CD4-positive, alpha-beta memory T cell (primary cell): ENCODE measurements at regions not wholly inside any gene's neighbourhood (a gene's known extent, or its start where the extent isn't known, plus 50 kb on each side); places are given as distances from the start of the nearest gene placed in this dataset.

Source experiments
- CTCF ChIA-PET: fragments of 350-600 bp; sonication (Branson Sonifier 250); formaldehyde crosslinking; loops from one replicate; lab custom pipeline; 2021; ENCODE audit warnings: inconsistent platforms; ENCODE audit not compliant: partially characterized antibody; lab: Charles Lee
- POLR2A ChIA-PET: fragments of 350-600 bp; sonication (Branson Sonifier 250); formaldehyde crosslinking; loops from one replicate; lab custom pipeline; 2021; ENCODE audit not compliant: partially characterized antibody; lab: Charles Lee
- DNase-seq, 5 donors: peaks; one replicate each; pipeline versions ENCODE4 v3.0.0 to v3.0.0-alpha.2; 2020 to 2022; ENCODE audit warnings: mixed read lengths in 1 of 5
- H3K27ac ChIP-seq: one replicate; pipeline ENCODE4 v1.7.0; 2013; ENCODE audit warnings: low read depth, low read length
- H3K27me3 ChIP-seq: 2 replicates; pipeline ENCODE4 v1.7.0; 2013; ENCODE audit warnings: mild to moderate bottlenecking, low read length, moderate library complexity; ENCODE audit not compliant: insufficient read depth
- H3K36me3 ChIP-seq: 2 replicates; pipeline ENCODE4 v1.7.0; 2013; ENCODE audit warnings: mild to moderate bottlenecking, low read length, moderate library complexity; ENCODE audit not compliant: insufficient read depth
- H3K4me1 ChIP-seq: 2 replicates; pipeline ENCODE4 v1.7.0; 2013; ENCODE audit warnings: mild to moderate bottlenecking, low read length, moderate library complexity; ENCODE audit not compliant: insufficient read depth
- H3K4me3 ChIP-seq, 2 donors: one replicate each; pipeline ENCODE4 v1.7.0; 2013; ENCODE audit warnings: low read length in 2 of 2, mild to moderate bottlenecking in 1 of 2
- H3K9me3 ChIP-seq, 2 donors: one replicate each; pipeline ENCODE4 v1.7.0; 2013; ENCODE audit warnings: low read length in 2 of 2, control low read depth in 1 of 2; ENCODE audit not compliant: control insufficient read depth in 1 of 2
- H3K27ac Mint-ChIP-seq, 7 donors: one replicate each; pipeline ENCODE4 v1.8.0; 2020 to 2021; ENCODE audit warnings: mixed read lengths in 7 of 7, mild to moderate bottlenecking in 6 of 7, inconsistent platforms in 3 of 7, moderate library complexity in 3 of 7
- H3K27me3 Mint-ChIP-seq, 2 donors: one replicate each; pipeline ENCODE4 v1.8.0; 2020 to 2021; ENCODE audit warnings: mixed read lengths in 2 of 2
- H3K36me3 Mint-ChIP-seq, 2 donors: one replicate each; pipeline ENCODE4 v1.8.0; 2020 to 2021; ENCODE audit warnings: mixed read lengths in 2 of 2, inconsistent platforms in 1 of 2, mild to moderate bottlenecking in 1 of 2
- H3K4me1 Mint-ChIP-seq, 4 donors: one replicate each; pipeline ENCODE4 v1.8.0; 2020 to 2021; ENCODE audit warnings: mixed read lengths in 4 of 4, mild to moderate bottlenecking in 1 of 4
- H3K4me3 Mint-ChIP-seq, 8 donors: one replicate each; pipeline ENCODE4 v1.8.0; 2020 to 2021; ENCODE audit warnings: mixed read lengths in 8 of 8, mild to moderate bottlenecking in 7 of 8, moderate library complexity in 6 of 8, inconsistent platforms in 3 of 8
- H3K9me3 Mint-ChIP-seq, 8 donors: one replicate each; pipeline ENCODE4 v1.8.0; 2020 to 2021; ENCODE audit warnings: mixed read lengths in 8 of 8, mild to moderate bottlenecking in 5 of 8, inconsistent platforms in 3 of 8, moderate library complexity in 1 of 8
- intact Hi-C: fragments of 100-400 bp; cut with micrococcal nuclease; formaldehyde crosslinking; loops from one replicate; pipeline ENCODE4 v1.15.1; 2023

DNA sequence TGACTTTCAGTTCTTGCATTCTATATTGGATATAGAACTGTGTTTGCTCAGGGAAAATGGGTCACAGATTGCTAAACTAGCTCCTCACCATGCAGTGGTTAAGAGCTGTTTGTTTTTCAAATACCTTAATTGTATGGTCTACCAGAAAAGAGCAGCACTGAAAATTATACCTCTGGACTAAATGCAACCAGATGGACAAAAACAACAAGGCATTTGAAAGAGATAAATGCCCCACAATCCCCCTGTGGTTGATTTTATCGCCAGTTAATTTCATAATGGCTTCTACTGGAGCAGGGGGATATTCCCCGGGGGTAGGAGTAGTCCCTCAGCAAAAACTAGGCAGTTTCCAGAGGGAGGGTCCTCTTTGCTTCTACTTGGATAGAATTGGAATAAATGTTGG lies 267.9 kb upstream of the TNP1 start:
- DNase-seq, result no peak
- Histone ChIP-seq H3K9me3 (no peaks in the 10 kb centered on the region), H3K27ac (no peak overlapping the region), H3K4me1 (no peaks in the 10 kb centered on the region), H3K27me3 (no peaks in the 10 kb centered on the region), H3K4me3 (no peak overlapping the region), H3K36me3 (no peaks in the 10 kb centered on the region)
- no peak overlapping the region for H3K4me3 Mint-ChIP-seq
- no peaks in the 10 kb centered on the region for H3K36me3 Mint-ChIP-seq
- peaks cover 0 to 2% (median 0%) of the 10 kb centered on the region in 8 donors for H3K9me3 Mint-ChIP-seq
- POLR2A ChIA-PET, result no interaction called here
- peaks cover 0 to 4% of the 10 kb centered on the region in 2 donors for H3K27me3 Mint-ChIP-seq
- no peak overlapping the region for H3K27ac Mint-ChIP-seq
- intact Hi-C loops, result no loop called here
- CTCF ChIA-PET, result no interaction called here
- H3K4me1 Mint-ChIP-seq, result no peaks in the 10 kb centered on the region

- H3K4me3 Mint-ChIP-seq, result no peak overlapping the region
- no peaks in the 10 kb centered on the region for H3K36me3 ChIP-seq
- peaks cover 0 to 9% of the 10 kb centered on the region in 2 donors for H3K27me3 Mint-ChIP-seq
- intact Hi-C loops, result no loop called here
- no peak overlapping the region for H3K4me3 ChIP-seq
- H3K9me3 ChIP-seq, result no peaks in the 10 kb centered on the region
- ChIA-PET CTCF (no interaction called here), POLR2A (no interaction called here)
- H3K4me1 ChIP-seq, result no peaks in the 10 kb centered on the region
- H3K27ac ChIP-seq, result no peak overlapping the region
- DNase-seq, result no peak
- no peaks in the 10 kb centered on the region for H3K36me3 Mint-ChIP-seq
- H3K27ac Mint-ChIP-seq, result no peak overlapping the region
- H3K27me3 ChIP-seq, result no peaks in the 10 kb centered on the region
- H3K4me1 Mint-ChIP-seq, result no peaks in the 10 kb centered on the region
- H3K9me3 Mint-ChIP-seq, result peaks cover 0 to 2% (median 0%) of the 10 kb centered on the region in 8 donors
Measured at GRCh38 chr2:217125014-217125413, 265.1 kb upstream of the TNP1 start.

DNA sequence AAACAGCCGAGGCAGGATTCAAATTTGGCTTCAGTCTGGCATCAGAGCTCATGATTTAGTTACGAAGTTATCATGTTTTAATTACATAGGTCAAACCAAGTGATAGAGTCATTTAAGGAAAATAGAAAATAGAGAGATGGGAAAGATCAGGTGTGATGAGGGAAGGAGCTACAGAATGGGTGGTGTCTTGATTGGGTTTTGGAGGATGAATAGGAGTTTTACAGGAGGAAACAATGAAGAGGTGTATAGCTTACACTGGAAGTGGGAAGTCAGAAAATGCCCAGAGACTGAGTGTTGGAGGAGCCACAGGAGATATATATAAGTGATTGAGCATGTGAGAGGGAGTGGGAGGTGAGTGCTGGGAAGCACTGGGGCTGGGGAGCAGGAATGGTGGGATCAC lies 264.2 kb upstream of the TNP1 start:
- no peaks in the 10 kb centered on the region for H3K4me1 ChIP-seq
- H3K36me3 Mint-ChIP-seq, result no peaks in the 10 kb centered on the region
- CTCF ChIA-PET, result no interaction called here
- intact Hi-C loops, result no loop called here
- no peaks in the 10 kb centered on the region for H3K9me3 ChIP-seq
- no peaks in the 10 kb centered on the region for H3K27me3 ChIP-seq
- no peak for DNase-seq
- H3K4me3 Mint-ChIP-seq, result no peak overlapping the region
- H3K36me3 ChIP-seq, result no peaks in the 10 kb centered on the region
- H3K4me1 Mint-ChIP-seq, result no peaks in the 10 kb centered on the region
- no peak overlapping the region for H3K27ac Mint-ChIP-seq
- no peak overlapping the region for H3K27ac ChIP-seq
- peaks cover 2 to 9% of the 10 kb centered on the region in 2 donors for H3K27me3 Mint-ChIP-seq
- H3K9me3 Mint-ChIP-seq, result peaks cover 0 to 2% (median 0%) of the 10 kb centered on the region in 8 donors
- POLR2A ChIA-PET, result no interaction called here
- no peak overlapping the region for H3K4me3 ChIP-seq

- Mint-ChIP-seq H3K4me1 (no peaks in the 10 kb centered on the region), H3K4me3 (no peak overlapping the region), H3K36me3 (no peaks in the 10 kb centered on the region), H3K27ac (no peak overlapping the region), H3K9me3 (peaks cover 0 to 2% (median 0%) of the 10 kb centered on the region in 8 donors), H3K27me3 (peaks cover 2 to 9% of the 10 kb centered on the region in 2 donors)
- Histone ChIP-seq H3K36me3 (no peaks in the 10 kb centered on the region), H3K27ac (no peak overlapping the region), H3K9me3 (no peaks in the 10 kb centered on the region), H3K4me1 (no peaks in the 10 kb centered on the region), H3K27me3 (no peaks in the 10 kb centered on the region), H3K4me3 (no peak overlapping the region)
- intact Hi-C loops, result no loop called here
- DNase-seq, result no peak
- POLR2A ChIA-PET, result no interaction called here
- CTCF ChIA-PET, result no interaction called here
Measured at GRCh38 chr2:217121565-217121964, 261.7 kb upstream of the TNP1 start.

DNA sequence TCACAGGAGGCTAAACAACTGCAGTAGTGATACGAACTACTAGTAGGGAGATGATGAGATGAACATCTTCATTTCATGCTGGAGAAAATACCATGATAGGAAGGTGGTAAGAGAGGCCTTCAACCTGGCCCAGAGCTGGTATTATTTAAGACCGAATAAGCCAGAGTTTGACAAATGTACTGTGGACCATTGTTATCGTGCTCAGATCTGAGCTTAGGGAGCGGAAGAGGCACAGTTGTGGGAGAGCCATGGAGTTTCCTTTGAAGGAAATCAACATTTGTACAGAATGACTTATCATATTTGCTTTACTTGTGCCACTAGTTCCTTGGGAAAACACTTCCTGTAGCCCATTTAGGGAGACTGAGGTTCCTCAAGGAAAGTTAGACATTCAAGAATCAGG lies 260.6 kb upstream of the TNP1 start:
- Mint-ChIP-seq H3K4me3 (no peak overlapping the region), H3K4me1 (no peaks in the 10 kb centered on the region), H3K27ac (no peak overlapping the region), H3K36me3 (no peaks in the 10 kb centered on the region), H3K9me3 (peaks cover 0 to 2% (median 0%) of the 10 kb centered on the region in 8 donors), H3K27me3 (peaks cover 2 to 9% of the 10 kb centered on the region in 2 donors)
- H3K4me1 ChIP-seq, result no peaks in the 10 kb centered on the region
- H3K27ac ChIP-seq, result no peak overlapping the region
- DNase-seq, result no peak
- no peaks in the 10 kb centered on the region for H3K27me3 ChIP-seq
- no peaks in the 10 kb centered on the region for H3K9me3 ChIP-seq
- ChIA-PET CTCF (no interaction called here), POLR2A (no interaction called here)
- no peaks in the 10 kb centered on the region for H3K36me3 ChIP-seq
- intact Hi-C loops, result no loop called here
- no peak overlapping the region for H3K4me3 ChIP-seq

DNA sequence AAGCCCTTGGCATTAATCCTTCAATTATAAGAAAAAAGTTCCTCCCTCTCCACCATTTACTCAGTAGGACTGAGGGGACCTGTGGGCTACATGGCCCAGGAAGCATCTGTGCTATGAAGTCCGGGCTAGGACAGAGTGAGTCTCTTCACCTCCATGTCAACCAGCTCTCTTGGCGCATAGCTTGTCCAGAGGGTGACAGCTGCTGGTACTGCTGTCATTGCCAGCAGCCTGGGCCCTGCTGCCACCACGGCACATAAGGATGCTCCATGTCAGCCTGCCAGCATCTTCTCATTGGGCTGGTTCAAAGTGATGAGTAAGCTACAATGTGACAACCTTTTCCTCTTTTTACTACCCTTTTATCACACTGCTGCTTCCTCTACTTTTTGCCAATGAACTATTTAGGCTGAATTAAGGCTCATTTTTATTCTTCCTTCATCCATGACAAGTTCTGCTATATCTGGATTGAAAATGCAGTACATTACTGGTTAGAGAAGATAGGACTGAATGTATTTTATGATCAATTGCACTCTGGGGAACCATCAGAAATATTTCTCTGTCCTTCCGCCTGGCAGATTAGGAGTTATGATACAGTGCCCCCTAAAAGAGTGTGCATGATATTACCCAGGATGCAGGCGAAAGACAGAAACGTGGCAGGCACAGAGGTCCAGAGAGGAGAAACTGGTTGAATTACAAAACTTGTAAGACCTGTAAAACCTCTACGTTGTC lies 258.9 kb upstream of the TNP1 start:
- Mint-ChIP-seq H3K27ac (no peak overlapping the region), H3K9me3 (no peaks in the 10 kb centered on the region), H3K4me1 (no peaks in the 10 kb centered on the region), H3K36me3 (no peaks in the 10 kb centered on the region), H3K27me3 (peaks cover 2 to 7% of the 10 kb centered on the region in 2 donors), H3K4me3 (no peak overlapping the region)
- no peak for DNase-seq
- Histone ChIP-seq H3K9me3 (no peaks in the 10 kb centered on the region), H3K27me3 (no peaks in the 10 kb centered on the region), H3K27ac (no peak overlapping the region), H3K4me1 (no peaks in the 10 kb centered on the region), H3K4me3 (no peak overlapping the region), H3K36me3 (no peaks in the 10 kb centered on the region)
- CTCF ChIA-PET, result no interaction called here
- intact Hi-C loops, result no loop called here
- POLR2A ChIA-PET, result no interaction called here

DNA sequence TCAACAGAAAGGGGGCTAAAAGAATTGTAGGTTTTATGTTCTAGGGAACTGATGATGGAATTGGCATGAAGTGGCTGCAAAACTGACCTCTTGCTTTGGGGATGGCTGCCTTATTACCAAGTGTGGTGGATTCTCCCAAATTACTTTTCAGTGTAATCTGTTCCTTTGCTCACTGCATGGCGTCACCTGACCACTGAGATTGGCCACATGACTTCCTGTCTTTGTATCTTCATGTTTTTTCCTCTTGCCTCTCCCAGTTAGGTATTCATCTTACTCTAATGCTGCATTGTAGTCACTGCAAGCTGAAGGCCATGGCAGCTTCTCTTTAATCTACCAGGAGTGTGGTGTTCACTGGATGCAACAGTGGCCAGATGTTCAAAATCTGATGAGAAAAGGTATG lies 257.7 kb upstream of the TNP1 start:
- intact Hi-C loops, result no loop called here
- DNase-seq, result no peak
- CTCF ChIA-PET, result no interaction called here

More for the DNA sequence above, 257.7 kb upstream of the TNP1 start:
- Histone ChIP-seq H3K9me3 (no peaks in the 10 kb centered on the region), H3K27ac (no peak overlapping the region), H3K36me3 (no peaks in the 10 kb centered on the region), H3K27me3 (no peaks in the 10 kb centered on the region), H3K4me1 (no peaks in the 10 kb centered on the region), H3K4me3 (no peak overlapping the region)
- Mint-ChIP-seq H3K4me3 (no peak overlapping the region), H3K4me1 (no peaks in the 10 kb centered on the region), H3K36me3 (no peaks in the 10 kb centered on the region), H3K27me3 (peaks cover 2 to 3% of the 10 kb centered on the region in 2 donors), H3K27ac (no peak overlapping the region), H3K9me3 (no peaks in the 10 kb centered on the region)
- POLR2A ChIA-PET, result no interaction called here
